GM12873 (cell line): ENCODE measurements at regions not wholly inside any gene's neighbourhood (a gene's known extent, or its start where the extent isn't known, plus 50 kb on each side); places are given as distances from the start of the nearest gene placed in this dataset.

ENCODE experiments used
- CTCF ChIP-seq: IDR thresholded peaks from 2 replicates; pipeline ENCODE4 v1.5.1; 2012; ENCODE audit warnings: low read depth, mild to moderate bottlenecking, moderate library complexity, low read length, control low read depth; ENCODE audit not compliant: insufficient read depth; ENCODE audit errors: missing control alignments

- TF ChIP-seq CTCF, result no peak
Measured at GRCh38 chr6:22694092-22694724, 124.8 kb downstream of the HDGFL1 start.

DNA sequence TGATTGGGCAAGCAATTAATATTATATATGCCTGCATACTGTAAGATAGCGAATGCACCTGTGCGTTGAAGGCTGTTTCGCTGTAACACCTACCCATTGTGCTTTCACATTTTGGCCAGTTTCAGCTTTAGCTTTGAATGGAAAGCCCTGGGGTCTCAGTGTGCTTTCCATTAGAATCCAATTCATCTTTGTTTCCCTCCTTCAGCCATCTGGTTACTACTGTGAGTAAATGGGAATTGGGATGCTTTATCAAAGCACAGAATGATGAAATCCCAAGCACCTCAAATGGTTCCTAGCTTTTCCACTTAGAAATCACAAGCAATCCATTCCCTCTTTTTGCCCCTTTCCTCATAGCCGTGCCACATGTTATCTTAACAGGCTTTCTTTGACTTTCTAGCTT, 127.1 kb downstream of the HDGFL1 start:
- no peak for TF ChIP-seq CTCF

DNA sequence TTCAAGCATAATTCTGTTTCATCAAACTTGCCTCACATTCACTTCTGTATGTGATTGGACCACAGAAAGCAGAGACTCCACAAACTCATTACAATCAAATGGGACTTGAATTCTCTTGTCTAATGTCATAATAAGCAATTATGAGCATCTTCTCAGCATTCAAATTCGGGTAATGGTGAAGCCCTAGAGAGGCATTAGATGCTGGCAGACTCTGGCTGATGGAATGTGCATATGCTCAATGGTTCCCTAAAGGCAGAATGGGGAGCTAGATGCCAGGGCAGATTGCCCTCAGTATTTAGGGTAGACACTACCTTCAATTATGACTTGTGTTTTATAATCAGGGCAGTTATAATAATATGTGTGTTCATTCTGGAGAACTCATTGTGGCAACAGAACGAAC, 127.9 kb downstream of the HDGFL1 start:
- TF ChIP-seq CTCF, result no peak

DNA sequence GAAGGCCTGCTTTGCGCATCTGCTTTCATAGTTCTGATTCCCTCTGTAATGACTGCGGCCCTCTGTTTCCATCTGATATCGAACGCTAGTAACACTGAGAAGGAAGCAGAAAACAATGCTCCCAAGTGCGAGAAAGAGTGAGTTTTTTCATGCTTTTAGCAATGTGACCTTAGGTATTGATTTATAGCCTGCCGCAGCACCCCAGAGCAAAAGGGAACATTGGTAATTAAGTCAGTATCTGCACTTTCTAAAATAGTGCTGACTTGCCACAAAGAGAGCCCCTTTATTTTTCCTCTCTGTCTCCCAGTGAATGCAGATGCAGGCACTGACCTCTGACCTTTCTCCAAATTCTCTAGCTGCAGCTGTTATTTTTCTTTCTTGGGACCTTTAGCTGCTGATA, 129.8 kb downstream of the HDGFL1 start:
- TF ChIP-seq CTCF, result no peak

DNA sequence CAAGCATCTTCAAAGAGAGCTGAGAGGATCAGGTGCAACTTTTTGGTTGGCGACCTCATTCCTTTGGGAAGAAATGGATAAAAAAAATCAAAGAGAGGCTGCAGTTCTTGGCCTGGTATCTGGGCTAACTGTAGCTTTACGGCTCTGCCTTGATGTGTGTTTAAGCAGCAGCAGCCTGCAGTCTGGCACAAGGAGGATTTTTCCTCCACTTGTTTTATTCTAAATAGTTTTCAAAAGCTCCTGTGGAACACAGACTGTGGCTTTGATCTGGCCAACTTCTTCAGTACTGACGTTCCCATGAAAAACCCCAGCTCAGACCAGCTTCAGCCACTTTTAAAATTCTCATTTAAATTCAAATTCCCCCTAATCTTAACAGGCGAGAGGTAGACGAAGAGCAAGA, 137.3 kb downstream of the HDGFL1 start:
- no peak for TF ChIP-seq CTCF

GRCh38 chr6:22708469-22708868, 139.1 kb downstream of the HDGFL1 start:
- TF ChIP-seq CTCF, result no peak

GRCh38 chr6:22709803-22710202, 140.4 kb downstream of the HDGFL1 start:
- TF ChIP-seq CTCF, result no peak

- TF ChIP-seq CTCF, result no peak
Measured at GRCh38 chr6:22716721-22717120, 147.4 kb downstream of the HDGFL1 start.
